Activated CD8-positive, alpha-beta memory T cell treated with anti-CD3 and anti-CD28 coated beads for 1 hour (primary cell): ENCODE measurements at regions not wholly inside any gene's neighbourhood (a gene's known extent, or its start where the extent isn't known, plus 50 kb on each side); places are given as distances from the start of the nearest gene placed in this dataset.

ENCODE experiments used
- DNase-seq, 2 donors: peaks; one replicate each; pipeline ENCODE4 v3.0.0-alpha.2; 2020; ENCODE audit warnings: low read depth in 1 of 2; ENCODE audit errors: extremely low read depth in 1 of 2

DNA sequence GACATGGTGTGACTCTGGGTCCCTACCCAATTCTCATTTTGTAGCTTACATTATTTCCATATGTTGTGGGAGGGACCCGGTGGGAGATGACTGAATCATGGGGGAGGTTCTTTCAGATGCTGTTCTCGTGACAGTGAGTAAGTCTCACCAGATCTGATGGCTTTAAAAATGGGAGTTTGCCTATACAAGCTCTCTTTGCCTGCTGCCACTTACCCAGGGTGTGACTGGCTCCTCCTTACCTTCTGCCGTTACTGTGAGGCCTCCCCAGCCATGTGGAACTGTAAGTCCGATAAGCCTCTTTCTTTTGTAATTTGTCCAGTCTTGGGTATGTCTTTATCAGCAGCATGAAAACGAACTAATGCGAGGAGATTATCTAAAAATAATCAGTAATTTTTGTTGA is 1683.2 kb upstream of the SLC39A10 start:
- no peak for DNase-seq

- no peak for DNase-seq
Observed at GRCh38 chr2:193966590-193966989, 1690.4 kb upstream of the SLC39A10 start.

GRCh38 chr2:193965263-193965662 is 1691.8 kb upstream of the SLC39A10 start:
- no peak for DNase-seq

- no peak for DNase-seq
Observed at GRCh38 chr2:193963472-193964119, 1693.4 kb upstream of the SLC39A10 start.

- DNase-seq: no peak
Observed at GRCh38 chr2:193946806-193947205, 1710.2 kb upstream of the SLC39A10 start.

- DNase-seq: no peak
Observed at GRCh38 chr2:193943406-193943960, 1713.5 kb upstream of the SLC39A10 start.

DNA sequence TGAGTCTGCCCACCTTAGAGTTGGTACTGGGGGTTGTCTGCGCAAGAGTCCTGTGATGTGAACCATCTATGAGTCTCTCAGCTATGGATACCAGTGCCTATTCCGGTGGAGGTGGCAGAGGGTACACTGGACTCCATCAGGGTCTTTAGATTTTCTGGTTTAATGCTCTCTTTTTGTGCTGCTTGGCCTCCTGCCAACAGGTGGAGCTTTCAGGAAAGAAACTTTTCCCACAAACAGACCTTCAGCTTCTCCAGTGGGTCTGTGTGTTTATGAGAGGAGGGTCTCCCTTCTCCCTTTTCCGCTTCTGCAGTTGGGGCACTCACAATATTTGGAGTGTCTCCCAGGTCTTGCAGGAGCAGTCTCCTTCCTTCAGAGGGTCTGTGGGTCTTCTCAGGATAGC is 1721.9 kb upstream of the SLC39A10 start:
- no peak for DNase-seq

- no peak for DNase-seq
Observed at GRCh38 chr2:193929131-193929530, 1727.9 kb upstream of the SLC39A10 start.

GRCh38 chr2:193907561-193907960 is 1712.8 kb upstream of the TMEFF2 start:
- no peak for DNase-seq

DNA sequence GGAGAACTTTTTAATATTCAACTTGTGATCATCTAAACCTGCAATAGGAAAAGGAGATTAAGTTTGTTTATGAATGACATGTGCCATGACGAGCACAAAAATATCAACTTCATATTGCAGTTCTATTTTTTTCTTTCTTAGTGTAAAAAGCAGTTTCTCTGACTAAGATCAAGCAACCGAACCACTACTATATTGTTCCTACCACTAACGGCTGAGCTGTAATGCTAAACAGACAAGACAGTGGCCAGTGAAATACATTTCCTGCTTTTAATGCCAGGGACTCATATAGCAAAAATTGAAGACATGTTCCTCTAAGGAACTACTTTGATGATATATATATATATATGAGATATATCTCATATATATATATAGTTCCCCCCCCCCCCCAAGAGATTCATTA is 1705.6 kb upstream of the TMEFF2 start:
- no peak for DNase-seq

DNA sequence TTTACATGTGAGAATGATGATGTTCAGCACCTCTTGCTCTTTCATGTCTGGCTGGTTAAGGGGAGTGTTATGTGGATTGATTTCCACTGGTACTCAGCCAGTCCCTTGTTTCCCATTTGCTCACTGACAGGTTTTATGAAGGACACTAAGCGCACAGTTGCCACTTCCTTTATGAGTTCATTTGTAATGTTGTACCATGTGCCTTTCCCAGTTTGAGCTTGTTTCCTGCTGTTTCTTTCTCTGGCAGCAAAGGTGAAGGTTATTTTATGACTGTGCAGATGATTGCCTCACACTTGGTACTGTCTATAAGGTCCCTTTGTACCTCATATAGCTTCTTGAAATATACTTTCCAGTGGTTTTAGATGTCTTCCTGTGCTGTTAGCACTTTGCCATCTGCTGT is 1700.5 kb upstream of the TMEFF2 start:
- no peak for DNase-seq

- DNase-seq: no peak
Observed at GRCh38 chr2:193894081-193894480, 1699.3 kb upstream of the TMEFF2 start.

DNA sequence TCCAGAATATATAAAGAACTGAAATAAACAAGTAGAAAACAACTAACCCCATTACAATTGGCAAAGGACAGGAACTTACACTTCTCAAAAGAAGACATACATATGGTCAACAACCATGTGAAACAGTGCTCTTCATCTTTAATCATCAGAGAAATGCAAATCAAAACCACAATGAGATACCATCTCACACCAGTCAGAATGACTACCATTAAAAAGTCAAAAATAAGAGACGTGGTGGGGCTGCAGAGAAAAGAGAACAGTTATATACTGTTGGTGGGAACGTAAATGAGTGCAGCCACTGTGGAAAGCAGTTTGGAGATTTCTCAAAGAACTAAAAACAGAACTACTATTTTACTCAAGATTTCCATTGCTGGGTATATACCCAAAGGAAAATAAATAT is 1696.3 kb upstream of the TMEFF2 start:
- no peak for DNase-seq

- no peak for DNase-seq
Observed at GRCh38 chr2:193885419-193885818, 1690.7 kb upstream of the TMEFF2 start.

DNA sequence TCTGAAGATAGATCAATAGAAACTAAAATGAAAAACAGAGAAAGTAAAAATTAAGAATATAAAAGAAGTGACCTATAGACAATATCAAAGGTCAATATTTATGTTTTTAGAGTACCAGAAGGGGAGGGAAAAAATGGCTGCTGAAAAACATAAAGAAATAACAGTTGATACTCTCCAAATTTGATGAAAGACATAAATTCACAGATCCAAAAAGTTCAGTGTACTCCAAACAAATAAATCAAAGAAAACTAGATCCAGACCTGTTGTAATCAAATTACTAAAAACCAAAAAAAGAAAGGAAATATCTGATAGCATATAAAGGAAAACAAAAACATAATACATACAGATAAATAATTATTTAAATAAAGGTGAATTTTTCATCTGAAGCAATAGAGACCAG is 1689.1 kb upstream of the TMEFF2 start:
- DNase-seq: no peak

GRCh38 chr2:193876980-193877379 is 1682.2 kb upstream of the TMEFF2 start:
- DNase-seq: no peak

- no peak for DNase-seq
Observed at GRCh38 chr2:193869564-193869963, 1674.8 kb upstream of the TMEFF2 start.

GRCh38 chr2:193868833-193869232 is 1674.1 kb upstream of the TMEFF2 start:
- no peak for DNase-seq

- no peak for DNase-seq
Observed at GRCh38 chr2:193868132-193868531, 1673.4 kb upstream of the TMEFF2 start.

GRCh38 chr2:193867454-193867853 is 1672.7 kb upstream of the TMEFF2 start:
- no peak for DNase-seq

DNA sequence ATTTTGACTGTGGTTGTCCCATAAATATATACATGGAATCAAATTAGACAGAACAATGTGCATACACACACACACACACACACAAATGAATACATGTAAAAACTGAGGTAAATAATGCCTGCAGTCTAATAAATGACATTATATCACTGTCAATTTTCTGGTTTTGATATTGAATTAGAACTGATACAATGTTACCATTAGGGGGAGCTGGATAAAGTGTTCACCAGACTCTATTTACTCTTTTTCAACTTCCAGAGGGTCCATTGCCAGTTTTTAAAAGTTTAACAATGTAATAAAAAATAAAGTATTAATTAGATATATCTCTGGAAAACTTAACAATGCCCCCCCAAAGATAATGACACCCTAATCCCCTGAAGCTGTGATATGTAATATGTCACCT is 1666.8 kb upstream of the TMEFF2 start:
- DNase-seq: no peak

- no peak for DNase-seq
Observed at GRCh38 chr2:193847991-193848390, 1653.3 kb upstream of the TMEFF2 start.

- DNase-seq: no peak
Observed at GRCh38 chr2:193847130-193847529, 1652.4 kb upstream of the TMEFF2 start.
